NCI-H460 (cell line): ENCODE measurements at regions not wholly inside any gene's neighbourhood (a gene's known extent, or its start where the extent isn't known, plus 50 kb on each side); places are given as distances from the start of the nearest gene placed in this dataset.

Experiments
- DNase-seq: peaks from one replicate; pipeline ENCODE4 v3.0.0-alpha.2; 2016; ENCODE audit warnings: low read depth; ENCODE audit errors: extremely low read depth

DNA sequence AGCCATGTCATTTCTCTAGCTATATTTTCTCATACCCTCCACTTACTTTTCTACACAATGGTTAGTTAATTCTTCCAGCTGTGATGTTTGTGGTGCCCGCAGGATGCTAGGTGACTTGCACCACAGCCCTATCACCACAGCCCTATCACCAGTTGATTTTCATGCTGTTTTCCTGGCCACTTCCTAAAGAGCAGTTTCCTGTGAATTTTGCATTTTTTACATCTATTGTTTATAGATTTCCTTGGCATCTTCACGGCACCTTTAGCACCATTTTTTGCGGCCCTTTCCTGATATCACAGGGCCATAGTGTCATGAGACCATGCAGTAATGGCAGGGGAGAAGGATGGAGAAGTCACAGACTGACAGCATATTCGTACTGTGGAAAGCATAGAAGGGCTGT lies 132.9 kb upstream of the PRICKLE2 start:
- DNase-seq, result no peak

DNA sequence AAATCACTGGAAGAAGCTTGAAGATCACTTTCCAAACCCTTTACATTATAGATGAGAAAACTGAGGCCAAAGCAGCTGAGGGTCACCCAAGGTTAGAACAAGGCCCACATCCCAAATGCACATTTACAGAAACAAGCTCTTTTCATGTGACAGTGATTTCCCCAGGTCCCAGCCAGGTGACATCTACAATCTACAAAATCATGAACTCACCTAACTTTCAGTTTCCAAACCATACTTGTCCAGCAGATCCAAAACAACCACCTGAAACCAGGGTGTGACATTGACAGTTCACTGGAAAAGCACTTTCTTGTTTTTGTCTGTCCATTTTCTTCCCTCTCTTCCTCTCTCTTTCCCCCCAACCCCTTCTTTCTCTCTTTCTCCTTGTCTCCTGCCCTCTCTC lies 132.2 kb upstream of the PRICKLE2 start:
- DNase-seq, result no peak

DNA sequence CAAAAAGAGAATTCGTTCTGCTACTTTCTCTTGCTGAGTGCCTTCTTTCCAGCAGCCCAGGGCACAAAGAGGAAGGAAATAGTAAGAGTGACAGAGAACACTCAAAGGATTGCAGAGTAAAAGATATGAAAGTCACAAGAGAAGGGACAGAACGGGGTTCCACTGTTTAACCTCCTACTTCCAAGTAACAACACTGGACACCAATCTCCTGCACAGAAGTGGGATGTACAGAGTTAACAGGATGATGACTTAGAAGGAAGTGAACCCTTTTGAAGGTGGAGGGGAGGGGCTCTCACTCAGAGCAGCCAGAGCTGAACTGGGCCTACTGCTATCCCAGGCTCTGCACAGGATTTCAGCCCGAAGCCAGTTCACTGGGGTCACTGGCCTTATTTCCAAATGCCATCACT lies 130.1 kb upstream of the PRICKLE2 start:
- no peak for DNase-seq

DNA sequence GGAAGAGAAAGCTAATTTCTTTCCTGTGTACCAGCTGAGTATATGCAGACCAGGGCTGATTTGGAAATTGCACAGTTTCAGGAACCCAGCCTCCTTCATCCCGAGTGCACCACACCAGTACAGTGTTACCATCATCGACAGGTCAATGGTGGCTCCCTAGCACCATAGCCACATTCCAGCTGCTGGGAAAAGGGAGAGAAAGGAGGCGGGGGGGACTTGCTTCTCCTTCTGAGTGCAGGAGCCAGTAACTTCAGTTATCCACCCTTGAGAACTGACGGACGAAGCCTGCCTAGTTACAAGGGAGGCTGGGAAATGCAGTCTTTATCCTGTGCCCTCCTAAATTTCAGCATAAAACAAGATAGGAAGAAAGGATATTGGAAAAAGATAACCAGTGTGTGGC lies 129.7 kb upstream of the PRICKLE2 start:
- DNase-seq, result no peak

- DNase-seq, result no peak
These were observed 129.0 kb upstream of the PRICKLE2 start for GRCh38 chr3:64354221-64354620.

- no peak for DNase-seq
These were observed 128.0 kb upstream of the PRICKLE2 start for GRCh38 chr3:64353226-64353625.

GRCh38 chr3:64352639-64352992 lies 127.3 kb upstream of the PRICKLE2 start:
- DNase-seq, result no peak

- no peak for DNase-seq
These were observed 126.7 kb upstream of the PRICKLE2 start for GRCh38 chr3:64351713-64352638.

DNA sequence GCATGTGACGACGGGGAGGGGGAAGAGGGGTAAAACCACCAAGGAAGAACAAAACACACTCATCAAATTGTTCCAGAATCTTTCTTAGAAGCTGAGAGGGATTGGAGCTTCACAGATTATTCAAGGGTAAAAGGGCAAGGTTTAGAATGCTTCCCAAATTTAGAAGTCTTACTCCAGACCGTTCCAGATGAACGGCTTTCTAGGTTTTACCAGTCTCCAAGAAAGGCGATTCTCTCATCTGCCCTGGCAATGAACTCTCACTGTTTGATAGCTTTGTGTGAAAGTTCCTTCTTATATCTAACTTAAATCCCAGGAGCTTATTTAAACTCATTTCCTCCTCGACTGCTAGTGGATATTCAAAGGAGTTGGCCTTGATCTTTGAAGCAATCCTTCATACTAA lies 124.3 kb upstream of the PRICKLE2 start:
- DNase-seq, result no peak

DNA sequence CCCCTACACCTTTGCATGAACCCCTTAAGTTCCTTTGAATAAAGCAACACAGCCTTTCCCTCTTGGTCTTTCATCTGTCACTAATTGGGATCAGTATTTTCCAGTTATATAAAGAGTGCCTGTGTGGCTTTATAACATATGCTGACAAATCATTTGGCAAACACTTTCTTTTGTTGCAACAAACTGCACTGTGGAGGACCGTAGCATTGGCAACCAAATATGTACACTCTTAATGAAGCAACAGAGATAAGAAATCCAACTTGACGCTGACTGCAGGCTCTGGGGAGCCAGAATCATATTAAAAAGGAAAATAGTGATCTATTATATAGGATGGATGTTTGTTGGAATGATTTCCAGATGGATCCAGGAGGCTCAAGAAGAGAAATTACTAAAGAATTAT lies 120.1 kb upstream of the PRICKLE2 start:
- DNase-seq, result no peak

DNA sequence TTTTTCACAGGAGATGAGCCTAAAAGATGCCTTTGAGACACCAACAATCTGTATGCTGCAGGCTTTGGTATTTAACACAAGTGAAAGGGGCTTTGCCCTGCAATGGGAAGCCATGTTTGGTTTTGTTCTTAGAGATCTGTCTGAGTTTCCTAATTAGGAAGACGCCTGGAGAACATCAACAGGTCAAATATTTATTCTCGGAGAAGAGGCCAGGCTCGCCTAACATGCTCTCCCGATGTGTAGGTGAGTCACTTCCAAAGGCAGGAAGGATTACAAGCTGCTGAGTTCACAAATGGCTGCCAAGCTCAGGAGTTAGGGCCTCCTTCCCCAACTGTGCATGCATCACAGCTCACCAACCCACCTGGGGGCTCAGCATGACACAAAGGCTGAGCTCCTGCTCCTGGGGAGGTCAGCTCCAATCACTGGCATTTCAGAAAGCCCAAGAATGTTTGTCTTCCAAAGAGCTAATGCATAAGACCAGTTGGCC lies 119.5 kb upstream of the PRICKLE2 start:
- no peak for DNase-seq

- no peak for DNase-seq
These were observed 118.6 kb upstream of the PRICKLE2 start for GRCh38 chr3:64343689-64344430.

- DNase-seq, result no peak
These were observed 117.8 kb upstream of the PRICKLE2 start for GRCh38 chr3:64342940-64343688.

DNA sequence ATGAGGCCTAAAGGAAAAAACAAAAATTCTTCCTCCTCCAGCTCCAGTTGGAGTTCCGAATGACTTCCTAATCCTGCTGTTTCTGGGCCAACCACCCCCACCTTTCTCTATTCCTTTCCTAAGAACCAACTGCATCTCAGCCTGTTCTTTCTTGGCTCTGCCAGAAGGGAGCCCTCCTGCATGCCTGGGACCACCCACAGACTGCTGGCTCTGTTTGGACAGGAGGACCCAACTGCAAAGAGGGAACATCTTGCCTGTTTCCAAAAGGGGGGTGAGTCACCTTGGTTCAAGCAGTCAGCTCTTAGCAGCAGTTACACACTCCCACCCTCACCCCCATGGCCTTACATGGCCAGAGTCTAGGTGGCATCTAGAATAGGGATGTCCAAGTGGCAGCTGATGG lies 116.0 kb upstream of the PRICKLE2 start:
- DNase-seq, result no peak

- DNase-seq, result no peak
These were observed 115.4 kb upstream of the PRICKLE2 start for GRCh38 chr3:64340641-64341101.

- DNase-seq, result no peak
These were observed 111.2 kb upstream of the PRICKLE2 start for GRCh38 chr3:64336488-64336887.

GRCh38 chr3:64332459-64333350 lies 107.4 kb upstream of the PRICKLE2 start:
- no peak for DNase-seq

DNA sequence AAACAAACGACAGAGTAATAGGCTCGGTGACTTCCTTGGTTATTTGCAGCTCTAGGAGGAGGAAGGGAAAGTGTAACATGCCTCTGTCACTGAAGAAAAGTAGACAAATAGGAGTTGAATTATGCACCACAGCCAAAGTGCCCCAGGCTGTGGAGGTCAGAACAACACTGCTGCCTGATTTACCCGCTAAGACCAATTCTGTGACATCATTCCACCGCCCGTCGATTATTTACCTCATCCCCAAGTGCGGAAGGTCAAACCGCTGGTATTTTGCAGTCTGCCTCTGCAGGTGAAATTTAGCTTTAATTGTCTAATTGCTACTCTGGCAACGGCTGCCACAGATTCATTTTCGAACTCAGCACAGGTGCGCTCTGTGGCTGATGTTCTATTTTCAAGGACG lies 106.3 kb upstream of the PRICKLE2 start:
- DNase-seq, result no peak

DNA sequence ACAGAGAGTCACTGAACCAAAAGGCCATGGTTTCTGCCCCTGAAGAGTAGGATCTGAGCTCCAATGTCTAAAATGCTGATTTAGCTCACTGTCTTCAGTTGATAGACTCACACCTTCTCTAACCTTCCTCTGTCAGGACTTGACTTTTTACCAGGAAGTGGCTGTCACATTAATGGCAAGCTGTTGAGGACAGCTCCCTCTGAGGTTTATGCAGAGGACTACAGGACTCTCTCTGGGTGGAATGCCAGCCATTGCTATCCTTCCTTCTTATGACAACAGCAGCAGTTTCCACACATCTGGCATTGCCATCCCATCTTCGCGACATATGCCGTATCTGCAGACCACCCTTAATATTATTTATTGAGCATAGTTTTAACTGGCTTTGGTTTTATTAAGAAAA lies 103.8 kb upstream of the PRICKLE2 start:
- no peak for DNase-seq
